Bronchial epithelial cell (primary cell): ENCODE measurements at regions not wholly inside any gene's neighbourhood (a gene's known extent, or its start where the extent isn't known, plus 50 kb on each side); places are given as distances from the start of the nearest gene placed in this dataset.
"Not testable (repeated sequence)": the region's sequence is repeated elsewhere in the genome, so short reads cannot be mapped to it uniquely, and the experiment has no call there.

Experiments used
- DNase-seq: peaks from one replicate; pipeline ENCODE4 v3.0.0-alpha.2; 2010; ENCODE audit warnings: low read depth
- FAIRE-seq: peaks from 2 replicates; lab custom pipeline; 2011; peaks lifted over from hg19 to GRCh38; lab: Jason Lieb, UNC
- H3K27me3 ChIP-seq: 2 replicates; pipeline ENCODE4 v1.5.1; 2011; ENCODE audit warnings: low read length; ENCODE audit not compliant: control insufficient read depth, insufficient read depth
- H3K36me3 ChIP-seq: 2 replicates; pipeline ENCODE4 v1.5.1; 2011; ENCODE audit warnings: low read length; ENCODE audit not compliant: control insufficient read depth, insufficient read depth
- H3K4me3 ChIP-seq: 2 replicates; pipeline ENCODE4 v1.5.1; 2011; ENCODE audit warnings: mild to moderate bottlenecking, low read depth, low read length, control low read depth
- TF ChIP-seq, protein P1 (sequence below): IDR thresholded peaks from 2 replicates; pipeline ENCODE4 v1.5.1; 2011; ENCODE audit warnings: mild to moderate bottlenecking, moderate library complexity, low read length, control low read depth, inconsistent platforms; ENCODE audit not compliant: insufficient read depth, severe bottlenecking

DNA sequence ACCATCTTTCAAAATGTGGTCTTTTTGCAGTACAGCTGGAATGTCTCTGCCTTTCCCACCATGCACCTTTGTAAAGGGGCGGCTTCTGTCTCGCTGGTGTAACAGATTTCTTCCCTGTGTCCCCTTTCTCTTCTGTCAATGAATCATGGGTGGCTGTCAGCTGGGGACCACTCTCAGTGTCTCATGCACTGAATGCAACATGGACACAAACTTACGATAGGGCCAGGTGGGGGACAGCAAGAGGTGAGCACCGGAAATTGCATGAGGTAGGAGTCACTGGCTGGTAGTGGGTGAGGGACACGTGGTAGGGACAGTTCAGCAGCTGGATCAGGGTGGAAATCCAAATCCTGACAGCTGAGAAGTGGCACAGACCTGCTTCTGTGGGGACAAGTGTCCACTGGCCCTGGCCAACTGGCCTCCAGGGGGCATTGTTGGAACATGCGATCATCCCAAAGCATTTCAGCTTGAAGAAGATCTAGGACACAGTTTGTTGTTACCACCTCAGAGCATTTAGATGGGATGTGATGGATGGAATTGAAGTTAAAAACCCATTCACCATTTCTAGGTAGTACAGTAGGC is 1383.5 kb downstream of the CDH12 start:
- not testable (repeated sequence) for H3K27me3 ChIP-seq, H3K36me3 ChIP-seq, H3K4me3 ChIP-seq, FAIRE-seq
- TF ChIP-seq, protein P1, sequence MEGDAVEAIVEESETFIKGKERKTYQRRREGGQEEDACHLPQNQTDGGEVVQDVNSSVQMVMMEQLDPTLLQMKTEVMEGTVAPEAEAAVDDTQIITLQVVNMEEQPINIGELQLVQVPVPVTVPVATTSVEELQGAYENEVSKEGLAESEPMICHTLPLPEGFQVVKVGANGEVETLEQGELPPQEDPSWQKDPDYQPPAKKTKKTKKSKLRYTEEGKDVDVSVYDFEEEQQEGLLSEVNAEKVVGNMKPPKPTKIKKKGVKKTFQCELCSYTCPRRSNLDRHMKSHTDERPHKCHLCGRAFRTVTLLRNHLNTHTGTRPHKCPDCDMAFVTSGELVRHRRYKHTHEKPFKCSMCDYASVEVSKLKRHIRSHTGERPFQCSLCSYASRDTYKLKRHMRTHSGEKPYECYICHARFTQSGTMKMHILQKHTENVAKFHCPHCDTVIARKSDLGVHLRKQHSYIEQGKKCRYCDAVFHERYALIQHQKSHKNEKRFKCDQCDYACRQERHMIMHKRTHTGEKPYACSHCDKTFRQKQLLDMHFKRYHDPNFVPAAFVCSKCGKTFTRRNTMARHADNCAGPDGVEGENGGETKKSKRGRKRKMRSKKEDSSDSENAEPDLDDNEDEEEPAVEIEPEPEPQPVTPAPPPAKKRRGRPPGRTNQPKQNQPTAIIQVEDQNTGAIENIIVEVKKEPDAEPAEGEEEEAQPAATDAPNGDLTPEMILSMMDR = peak; percentile 55
- DNase-seq = peak; percentile 21

DNA sequence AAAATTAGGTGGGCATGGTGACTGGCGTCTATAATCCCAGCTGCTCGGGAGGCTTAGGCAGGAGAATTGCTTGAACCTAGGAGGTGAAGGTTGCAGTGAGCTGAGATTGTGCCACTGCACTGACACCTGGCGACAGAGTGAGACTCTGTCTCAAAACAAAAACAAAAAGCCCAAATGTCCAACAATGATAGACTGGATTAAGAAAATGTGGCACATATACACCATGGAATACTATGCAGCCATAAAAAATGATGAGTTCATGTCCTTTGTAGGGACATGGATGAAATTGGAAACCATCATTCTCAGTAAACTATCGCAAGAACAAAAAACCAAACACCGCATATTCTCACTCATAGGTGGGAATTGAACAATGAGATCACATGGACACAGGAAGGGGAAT is 1385.6 kb downstream of the CDH12 start:
- FAIRE-seq, H3K36me3 ChIP-seq, DNase-seq, H3K4me3 ChIP-seq, H3K27me3 ChIP-seq: not testable (repeated sequence)

DNA sequence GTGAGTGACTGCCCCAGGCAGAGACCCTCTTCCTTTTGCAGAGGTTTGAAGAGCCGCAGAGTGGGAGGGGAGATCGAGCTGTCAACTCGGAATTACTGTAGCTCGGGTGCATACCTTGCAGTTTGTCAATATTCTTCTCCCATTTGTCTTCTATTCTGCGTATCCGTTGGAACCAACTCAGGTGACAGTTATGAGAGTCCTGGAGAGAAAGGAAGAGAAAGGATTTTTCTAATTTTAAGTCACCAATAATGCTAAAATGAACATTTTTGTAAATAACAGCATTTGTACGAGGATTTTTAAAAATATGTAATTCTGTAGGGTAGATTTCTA is 1393.4 kb downstream of the CDH12 start:
- FAIRE-seq, H3K27me3 ChIP-seq, DNase-seq, H3K36me3 ChIP-seq: not testable (repeated sequence)
- peak overlapping the region; percentile 57 for H3K4me3 ChIP-seq

DNA sequence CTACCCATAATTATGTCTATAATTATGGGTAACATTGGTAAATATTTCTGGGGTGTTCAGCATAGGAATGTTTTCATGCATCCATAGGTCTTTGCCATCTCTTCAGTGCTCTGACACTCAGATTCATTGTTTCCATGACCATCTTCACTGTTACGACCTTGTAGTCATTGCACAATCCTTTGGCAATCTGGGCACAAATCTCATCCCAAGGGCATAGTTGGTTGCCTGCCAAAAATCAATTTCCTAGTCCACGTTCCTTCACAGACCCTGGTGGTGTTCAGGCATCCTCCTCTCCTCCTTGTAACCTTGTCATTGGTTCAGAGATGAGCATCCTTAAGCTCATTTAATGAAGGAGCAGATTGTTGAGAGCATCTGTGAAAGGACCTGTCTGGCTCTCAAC is 1400.7 kb downstream of the CDH12 start:
- Histone ChIP-seq H3K27me3 (no peaks in the 10 kb centered on the region), H3K36me3 (no peaks in the 10 kb centered on the region), H3K4me3 (no peak overlapping the region)
- TF ChIP-seq, protein P1 = no peak
- no peak for DNase-seq
- no peak for FAIRE-seq

DNA sequence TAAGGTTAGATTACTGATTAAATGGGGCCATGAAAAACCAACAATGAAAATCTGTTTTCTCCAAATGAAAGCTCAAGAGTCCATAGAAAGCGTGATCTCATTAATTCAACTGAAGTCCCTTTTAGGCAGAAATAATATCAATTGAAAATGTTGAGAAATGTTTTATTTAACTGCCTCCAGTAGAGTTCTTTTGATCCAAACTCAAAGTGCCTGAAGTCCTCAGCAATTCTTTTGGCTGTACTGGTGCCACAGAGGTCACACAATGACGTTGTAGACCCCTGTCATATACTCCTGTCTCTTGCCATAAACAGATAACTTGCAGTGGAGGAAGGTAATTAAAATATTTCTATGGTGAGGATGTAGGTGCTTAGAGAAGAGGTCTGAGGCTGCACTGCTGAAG is 1420.5 kb downstream of the CDH12 start:
- no peak for FAIRE-seq
- no peak overlapping the region for H3K4me3 ChIP-seq

DNA sequence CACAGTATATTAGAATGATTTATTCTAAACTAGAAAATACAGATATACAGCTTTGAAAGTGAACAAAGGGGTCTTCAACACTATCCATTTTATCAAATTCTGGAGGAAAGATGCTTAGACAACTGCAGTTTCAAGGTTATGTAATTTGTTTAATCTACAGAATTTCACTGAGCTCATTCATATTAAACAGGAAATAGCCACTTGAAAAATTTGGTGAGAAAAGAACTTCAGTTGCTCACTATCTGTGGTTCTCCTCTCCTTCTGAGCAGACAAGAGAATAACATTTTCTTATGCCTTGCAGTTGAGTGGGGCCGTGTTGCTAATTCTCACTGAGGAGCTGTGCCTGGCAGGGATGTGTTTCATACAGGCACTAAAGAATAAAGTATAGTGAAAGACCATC is 1428.2 kb downstream of the CDH12 start:
- no peak for DNase-seq
- Histone ChIP-seq H3K27me3 (no peaks in the 10 kb centered on the region), H3K36me3 (no peaks in the 10 kb centered on the region), H3K4me3 (no peak overlapping the region)
- FAIRE-seq = no peak
- TF ChIP-seq, protein P1 = no peak

More for the DNA sequence above, 1420.5 kb downstream of the CDH12 start:
- TF ChIP-seq, protein P1 = no peak
- Histone ChIP-seq H3K36me3 (no peaks in the 10 kb centered on the region), H3K27me3 (no peaks in the 10 kb centered on the region)
- no peak for DNase-seq

DNA sequence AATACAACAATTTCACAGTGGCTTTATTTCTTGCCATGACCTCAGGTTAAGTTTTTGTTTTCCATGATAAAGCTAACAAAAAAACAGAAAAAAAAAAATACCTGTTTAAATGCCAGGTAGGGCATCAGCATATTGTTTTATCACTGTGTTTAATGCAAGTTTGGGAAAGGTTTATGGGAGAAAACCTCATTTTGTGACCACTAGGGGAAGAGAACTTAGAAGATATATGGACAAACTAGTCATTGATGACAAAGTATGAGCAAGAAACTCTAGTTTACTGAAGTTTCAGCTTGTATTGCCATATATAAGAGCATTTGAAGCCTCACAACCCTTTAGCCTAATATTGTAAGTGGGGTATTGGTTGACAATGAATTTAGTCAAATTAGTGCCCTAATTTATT is 1431.4 kb upstream of the CDH18 start:
- DNase-seq (no peak), FAIRE-seq (no peak)
- Histone ChIP-seq H3K27me3 (no peaks in the 10 kb centered on the region), H3K4me3 (no peak overlapping the region), H3K36me3 (no peaks in the 10 kb centered on the region)
- TF ChIP-seq, protein P1 = no peak

DNA sequence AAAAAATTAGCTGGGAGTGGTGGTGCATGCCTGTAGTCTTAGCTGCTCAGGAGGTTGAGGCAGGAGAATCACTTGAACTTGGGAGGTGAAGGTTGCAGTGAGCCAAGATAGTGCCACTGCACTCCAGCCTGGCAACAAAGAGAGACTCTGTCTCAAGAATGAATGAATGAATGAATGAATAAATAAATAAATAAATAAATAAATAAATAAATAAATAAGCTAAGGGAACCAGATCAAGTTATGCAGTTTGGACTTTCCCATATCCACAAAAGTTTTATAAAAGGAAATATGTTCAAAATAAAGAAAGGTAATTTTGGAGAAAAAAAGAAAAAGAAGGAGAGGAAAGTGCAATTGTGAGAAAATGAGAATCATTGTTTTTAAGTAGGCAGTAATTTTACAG is 1414.1 kb upstream of the CDH18 start:
- H3K36me3 ChIP-seq, FAIRE-seq, DNase-seq, H3K27me3 ChIP-seq, H3K4me3 ChIP-seq: not testable (repeated sequence)
